ENCODE measurements at regions not wholly inside any gene's neighbourhood (a gene's known extent, or its start where the extent isn't known, plus 50 kb on each side); places are given as distances from the start of the nearest gene placed in this dataset.
A peak's percentile ranks its signal among the peaks of the same experiment; 100 is the strongest.

DNA sequence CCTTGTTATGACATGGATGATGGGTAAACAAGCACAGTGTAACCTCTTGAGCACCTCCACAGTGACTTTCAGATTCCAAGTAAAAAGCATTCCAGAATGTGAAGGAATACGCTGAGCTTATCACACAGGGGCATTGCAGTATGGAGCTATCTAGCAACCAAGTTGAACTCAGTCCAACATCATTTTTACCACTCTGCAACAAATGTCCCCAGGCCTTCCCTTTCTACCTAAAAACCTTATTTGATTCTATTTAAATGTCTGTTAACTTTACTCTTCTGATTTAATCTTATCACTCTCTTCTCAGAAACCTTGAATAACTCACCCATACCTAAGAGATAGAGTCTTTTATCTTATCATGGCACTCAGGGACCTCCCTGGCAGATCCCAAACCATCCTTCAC lies 195.8 kb upstream of the CDYL start:
- intact Hi-C loops (cut with DNase I), result no loop called here
- ATAC-seq, result no peak
- no peak for DNase-seq (ENCODE audit: low spot score)

DNA sequence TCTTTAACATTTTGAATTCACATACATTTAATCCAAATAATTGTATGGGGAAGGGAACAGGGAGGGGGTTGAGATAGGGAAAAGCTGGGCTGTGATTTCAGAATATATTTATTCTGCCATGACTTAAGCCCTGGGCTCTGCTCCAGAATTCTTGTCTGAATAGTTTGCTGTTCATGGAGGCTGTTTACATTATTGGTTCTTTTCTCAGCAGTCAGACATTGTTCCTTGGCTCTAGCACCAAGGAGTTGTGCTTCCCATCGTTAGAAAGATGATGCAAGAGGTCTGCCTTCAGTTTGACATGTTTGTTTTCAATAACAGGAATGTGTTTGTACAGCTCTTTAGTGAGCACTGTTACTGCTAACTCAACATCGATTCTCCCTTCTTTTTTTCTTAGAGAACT lies 198.8 kb upstream of the CDYL start:
- intact Hi-C loops (cut with DNase I), result no loop called here
- DNase-seq (ENCODE audit: low spot score) (no peak), ATAC-seq (no peak)

DNA sequence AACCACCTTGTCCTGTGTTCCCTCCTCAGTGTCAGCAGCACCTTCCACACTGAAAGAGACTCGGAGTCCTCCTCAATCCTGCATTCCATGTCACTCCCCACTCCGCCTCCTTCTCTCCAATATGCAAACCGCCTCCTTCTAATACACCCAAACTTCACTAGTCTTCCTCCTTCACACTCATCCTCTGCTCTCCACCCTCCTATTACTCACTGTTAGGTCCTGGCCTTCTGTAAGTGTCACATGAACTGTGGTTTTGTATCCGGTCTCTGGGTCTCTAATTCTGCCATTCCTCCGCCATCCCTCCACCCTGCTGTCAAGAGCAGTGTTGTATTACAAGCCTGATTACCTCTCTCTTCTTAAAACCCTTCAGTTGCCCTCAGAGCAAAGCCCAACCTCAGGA lies 200.5 kb upstream of the CDYL start:
- DNase-seq (ENCODE audit: low spot score) (no peak), ATAC-seq (no peak)
- intact Hi-C loops (cut with DNase I), result no loop called here

DNA sequence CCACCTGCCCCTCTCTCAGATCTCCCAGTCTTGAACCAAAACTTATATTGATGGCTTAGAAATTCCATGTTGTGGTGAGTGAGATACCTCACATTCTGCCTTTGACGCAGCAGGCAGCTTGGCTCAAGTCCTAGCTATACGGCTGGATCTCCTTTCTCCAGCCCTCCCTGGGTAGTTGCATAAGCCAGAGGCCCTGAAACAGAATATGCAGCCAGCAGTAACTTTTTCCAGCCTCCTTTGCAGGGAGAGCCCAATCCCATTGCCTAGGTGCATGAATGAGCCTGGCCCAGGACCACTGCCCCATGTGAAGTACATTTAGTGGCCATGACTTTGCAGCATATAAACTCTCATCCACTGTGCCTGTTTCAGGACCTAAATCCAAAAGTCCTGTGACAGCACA lies 202.2 kb upstream of the CDYL start:
- DNase-seq (ENCODE audit: low spot score) (no peak), ATAC-seq (no peak)
- intact Hi-C loops (cut with DNase I), result no loop called here

DNA sequence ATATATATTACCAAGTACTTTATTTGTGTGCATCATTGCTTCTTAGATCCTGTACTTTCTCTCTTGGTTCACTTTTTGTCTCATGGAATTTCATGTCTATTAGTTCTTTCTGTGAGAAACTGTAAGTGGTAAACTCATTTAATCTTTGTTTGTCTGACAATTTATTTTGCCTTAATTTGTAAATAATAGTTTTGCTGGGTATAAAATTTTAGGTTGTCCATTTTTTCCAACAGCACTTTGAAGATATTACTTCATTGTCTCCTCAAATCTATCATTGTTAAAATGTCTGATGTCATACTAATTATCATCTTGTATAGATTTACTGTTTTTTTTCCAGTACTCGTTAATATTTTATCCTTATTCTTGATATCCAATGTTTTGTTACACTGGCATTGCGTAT lies 205.2 kb upstream of the CDYL start:
- ATAC-seq (no peak), DNase-seq (ENCODE audit: low spot score) (no peak)
- intact Hi-C loops (cut with DNase I), result no loop called here

DNA sequence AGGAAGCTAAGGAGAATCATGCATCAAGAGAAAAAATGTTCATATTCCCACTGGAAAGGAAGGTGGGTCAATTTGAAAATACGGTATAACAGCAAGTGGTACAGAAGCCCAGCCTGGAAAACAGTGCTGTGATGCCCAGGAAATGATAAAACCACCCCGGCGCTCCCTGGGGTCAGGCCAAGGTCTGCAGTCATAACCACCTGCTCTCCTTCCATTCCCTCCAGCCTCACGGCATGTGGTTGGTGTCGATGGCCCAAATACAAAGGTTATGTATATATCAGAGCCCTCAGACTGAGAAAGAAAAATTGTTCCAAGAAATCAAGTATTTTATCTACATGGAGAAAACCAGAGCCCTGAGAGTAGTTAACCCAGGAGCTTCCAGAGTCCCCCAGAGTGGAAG lies 208.1 kb upstream of the CDYL start:
- DNase-seq (ENCODE audit: low spot score), result no peak
- ATAC-seq, result no peak
- intact Hi-C loops (cut with DNase I), result no loop called here

DNA sequence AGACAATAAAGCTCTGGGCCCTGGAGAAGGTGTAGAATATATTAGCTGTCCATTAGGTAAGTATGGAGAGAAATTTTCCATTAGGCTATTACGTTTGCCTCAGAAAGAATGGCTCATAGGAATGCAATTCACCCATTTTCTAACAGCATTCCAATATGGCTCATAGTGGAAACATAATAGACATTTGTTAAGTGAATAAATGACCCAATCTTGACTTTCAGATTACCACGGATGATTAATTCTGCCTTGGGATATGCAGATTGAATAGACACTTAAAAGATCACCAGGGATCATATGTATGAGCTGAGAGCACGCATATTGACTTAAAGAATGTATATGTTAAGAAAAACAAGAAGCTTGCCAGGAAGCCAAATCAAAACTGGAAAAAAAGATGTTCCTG lies 209.1 kb upstream of the CDYL start:
- DNase-seq (ENCODE audit: low spot score), result no peak
- intact Hi-C loops (cut with DNase I), result no loop called here

DNA sequence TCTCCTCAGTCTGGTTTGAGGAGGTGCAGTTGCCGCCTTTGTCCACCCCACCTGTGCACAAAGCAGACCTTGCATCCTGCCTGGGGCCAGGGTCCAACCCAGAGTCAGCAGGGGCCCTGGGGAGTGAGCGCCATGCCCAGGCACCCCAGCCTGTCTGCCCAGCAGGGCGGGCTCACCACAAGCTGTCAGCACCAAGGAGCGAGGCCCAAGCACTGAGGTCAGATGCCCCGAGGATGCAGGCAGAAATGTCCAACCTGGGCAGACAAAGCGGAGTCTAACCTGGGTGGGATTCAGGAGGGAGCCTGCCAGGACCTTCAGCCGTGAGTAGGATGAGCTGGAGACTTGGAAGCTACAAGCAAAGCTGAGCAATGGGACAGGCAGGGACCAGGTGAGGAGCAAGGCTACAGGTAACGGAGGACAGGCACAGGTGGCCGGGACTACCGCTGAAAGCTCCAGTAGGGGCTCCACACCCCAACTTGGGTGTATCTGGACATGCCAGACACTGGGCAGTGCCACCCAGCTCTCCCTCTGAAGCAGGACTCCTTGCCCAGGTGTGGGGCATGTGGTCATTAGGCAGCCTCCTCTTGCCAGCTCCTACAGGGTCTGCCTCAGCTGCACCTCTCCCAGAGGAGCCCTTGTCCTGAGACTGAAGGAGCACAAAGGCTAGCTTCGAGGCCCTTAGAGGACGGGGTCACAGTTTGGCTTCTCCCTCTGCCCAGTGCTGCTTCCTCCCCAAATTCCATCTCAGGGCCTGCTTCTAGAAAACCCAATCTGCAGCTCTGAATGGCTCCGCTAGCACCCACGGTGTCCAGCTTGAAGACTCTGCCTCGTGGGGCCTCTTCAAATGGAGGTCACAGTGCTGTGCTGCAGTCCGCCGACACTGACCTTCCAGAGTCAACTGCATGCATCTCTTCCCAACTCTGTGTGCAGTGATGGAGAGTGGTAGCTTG lies 210.6 kb upstream of the CDYL start:
- intact Hi-C loops (cut with DNase I), result no loop called here
- ATAC-seq, result peak; percentile 24

More for the DNA sequence above, 209.1 kb upstream of the CDYL start:
- no peak for ATAC-seq

DNA sequence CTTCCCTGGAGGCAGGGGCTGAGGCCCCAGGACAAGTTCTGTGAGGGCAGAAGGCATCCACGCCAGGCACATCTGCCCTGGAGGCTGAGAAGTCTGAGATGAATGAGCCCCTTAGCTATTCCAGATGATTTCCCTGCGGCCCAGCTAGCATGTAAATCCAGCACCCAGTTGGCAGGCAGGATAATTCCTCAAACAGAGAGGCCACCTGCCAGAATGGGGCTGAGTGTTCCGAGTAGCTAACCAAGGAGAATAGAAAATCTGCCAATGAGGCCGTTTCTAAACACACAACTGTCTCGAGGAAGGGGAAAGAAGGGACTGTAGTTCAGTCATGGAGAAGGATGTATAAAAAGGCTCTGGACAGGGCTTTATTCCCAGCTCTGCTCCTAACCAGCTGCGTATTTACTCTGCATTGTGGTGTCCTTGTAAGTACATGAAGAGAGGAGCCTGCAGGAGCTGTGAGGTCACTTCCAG lies 211.4 kb upstream of the CDYL start:
- no peak for DNase-seq (ENCODE audit: low spot score)
- no peak for ATAC-seq
- intact Hi-C loops (cut with DNase I), result no loop called here

More for the DNA sequence above, 210.6 kb upstream of the CDYL start:
- DNase-seq (ENCODE audit: low spot score), result no peak

DNA sequence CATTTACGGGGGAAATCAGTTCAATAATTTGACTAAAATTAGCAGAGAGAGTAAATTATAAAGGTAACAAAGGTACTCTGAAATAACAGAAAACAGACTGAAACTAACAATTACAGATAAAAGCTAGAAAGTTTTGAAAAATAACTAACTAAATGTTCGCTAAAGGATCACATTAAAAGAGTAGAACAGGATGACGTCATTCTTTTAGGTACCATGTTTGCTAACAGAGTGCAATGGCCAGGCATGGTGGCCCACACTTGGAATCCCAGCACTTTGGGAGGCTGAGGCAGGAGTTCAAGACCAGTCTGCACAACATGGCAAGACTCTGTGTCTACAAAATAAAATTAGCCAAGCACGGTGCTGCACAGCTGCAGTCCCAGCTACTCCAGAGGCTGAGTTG lies 212.3 kb upstream of the CDYL start:
- intact Hi-C loops (cut with DNase I), result no loop called here
- no peak for ATAC-seq
- no peak for DNase-seq (ENCODE audit: low spot score)

DNA sequence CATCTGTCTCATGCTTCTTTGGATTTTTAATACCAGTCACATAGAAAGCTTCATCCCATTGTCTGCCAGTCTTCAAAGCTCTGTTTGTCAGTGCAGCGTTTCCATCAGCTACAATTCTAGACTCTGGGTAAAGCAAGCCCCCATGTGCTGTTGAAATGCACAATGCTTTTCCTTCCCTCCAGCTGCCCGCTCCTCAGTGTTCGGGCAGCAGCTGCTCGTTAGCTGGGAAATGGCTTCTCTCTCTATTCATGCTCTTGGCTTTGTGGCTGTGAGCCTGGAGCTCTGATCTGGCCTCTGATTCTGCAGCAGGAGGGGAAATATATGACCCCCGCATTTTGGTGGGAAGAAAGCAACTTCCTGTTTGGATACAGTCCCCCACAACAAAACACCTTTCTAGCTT lies 213.0 kb upstream of the CDYL start:
- intact Hi-C loops (cut with DNase I), result no loop called here
- ATAC-seq (no peak), DNase-seq (ENCODE audit: low spot score) (no peak)

DNA sequence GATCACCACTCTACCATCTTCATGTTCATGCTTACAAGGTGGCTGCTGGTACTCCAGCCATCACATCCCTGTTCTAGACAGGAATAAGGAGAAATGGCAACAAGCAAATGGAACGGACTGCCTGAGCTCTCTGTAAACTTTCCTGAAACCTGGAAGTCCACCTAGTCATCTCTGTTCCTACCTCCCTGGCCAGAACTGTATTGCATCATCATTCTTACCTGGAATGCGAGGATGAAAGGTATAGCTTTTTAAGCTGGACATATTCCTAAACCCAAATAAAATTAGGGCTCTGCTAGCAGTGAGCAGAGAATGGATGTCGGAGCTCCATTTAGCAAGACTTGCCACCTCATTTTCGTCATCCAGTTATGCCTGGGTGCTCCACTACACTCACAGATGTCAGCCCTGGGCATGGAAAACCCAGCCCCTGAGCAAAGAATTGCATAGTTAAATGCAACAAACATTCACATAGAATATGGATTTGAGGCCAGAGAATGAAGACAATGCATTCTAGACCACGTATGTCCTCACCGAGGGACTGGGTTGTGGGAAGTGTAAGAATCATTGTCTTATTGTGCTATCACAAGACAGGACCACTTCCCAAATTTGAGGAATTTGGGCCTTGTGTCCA lies 214.3 kb upstream of the CDYL start:
- no peak for ATAC-seq
- no peak for DNase-seq (ENCODE audit: low spot score)

DNA sequence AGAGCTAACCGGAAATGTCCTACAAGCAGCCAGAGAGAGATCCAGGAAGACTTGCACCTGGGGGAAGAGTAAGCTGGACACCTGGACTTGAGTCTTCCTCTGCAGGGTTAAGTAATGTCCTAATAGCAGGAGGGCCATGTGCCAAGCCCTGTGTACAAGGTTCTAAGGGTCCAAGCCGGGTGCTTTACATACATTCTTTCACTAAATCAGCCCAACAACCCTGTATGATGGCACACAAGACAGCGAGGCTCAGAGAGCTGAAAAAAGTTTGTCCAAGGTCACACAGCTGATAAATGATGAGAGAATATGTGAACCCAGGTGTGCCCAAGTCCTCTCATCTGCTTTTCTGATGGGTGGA lies 215.1 kb upstream of the CDYL start:
- DNase-seq (ENCODE audit: low spot score), result no peak
- intact Hi-C loops (cut with DNase I), result no loop called here
- ATAC-seq, result no peak

More for the DNA sequence above, 214.3 kb upstream of the CDYL start:
- intact Hi-C loops (cut with DNase I), result no loop called here

DNA sequence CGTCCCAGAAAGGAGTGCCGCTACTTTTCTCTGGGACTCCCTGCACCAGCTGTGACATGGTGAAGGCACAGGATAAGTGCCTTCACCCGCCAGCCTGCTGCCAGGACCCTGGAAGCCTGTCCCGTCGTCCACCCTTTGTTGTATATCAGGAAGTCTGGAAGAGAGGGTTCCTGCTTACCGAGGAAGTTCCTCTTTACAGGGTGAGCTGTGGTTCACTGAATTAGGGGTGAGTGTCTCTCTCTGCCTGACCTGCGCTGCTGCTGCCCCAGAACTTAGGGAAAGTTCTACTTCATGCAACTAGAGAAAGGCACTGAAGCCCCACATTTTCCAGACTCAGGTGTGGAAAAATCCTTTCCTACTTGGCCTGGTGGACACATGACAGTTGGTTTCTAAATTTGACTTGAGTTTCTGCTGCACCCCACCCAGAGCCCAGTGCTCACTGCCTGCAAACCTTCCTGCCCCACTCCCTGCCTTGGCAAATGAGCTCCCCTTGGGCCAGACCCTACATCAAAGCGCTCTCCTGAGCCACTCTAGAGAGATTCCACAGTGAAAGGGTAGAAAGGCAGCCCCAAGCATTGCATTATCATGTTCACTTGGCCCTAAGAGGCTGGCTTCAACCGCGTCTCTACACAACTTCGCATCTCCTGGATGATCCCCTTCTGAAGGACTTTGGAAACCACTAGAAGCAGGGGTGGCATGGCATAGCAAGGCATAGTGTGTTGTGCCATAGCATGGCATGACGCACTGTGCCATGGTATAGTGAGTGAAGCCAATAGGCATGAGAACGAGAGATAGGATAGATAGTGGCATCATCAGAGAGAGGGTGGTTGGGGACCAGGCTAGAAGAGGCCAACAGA lies 215.8 kb upstream of the CDYL start:
- intact Hi-C loops (cut with DNase I), result no loop called here
- DNase-seq (ENCODE audit: low spot score), result no peak
- no peak for ATAC-seq

DNA sequence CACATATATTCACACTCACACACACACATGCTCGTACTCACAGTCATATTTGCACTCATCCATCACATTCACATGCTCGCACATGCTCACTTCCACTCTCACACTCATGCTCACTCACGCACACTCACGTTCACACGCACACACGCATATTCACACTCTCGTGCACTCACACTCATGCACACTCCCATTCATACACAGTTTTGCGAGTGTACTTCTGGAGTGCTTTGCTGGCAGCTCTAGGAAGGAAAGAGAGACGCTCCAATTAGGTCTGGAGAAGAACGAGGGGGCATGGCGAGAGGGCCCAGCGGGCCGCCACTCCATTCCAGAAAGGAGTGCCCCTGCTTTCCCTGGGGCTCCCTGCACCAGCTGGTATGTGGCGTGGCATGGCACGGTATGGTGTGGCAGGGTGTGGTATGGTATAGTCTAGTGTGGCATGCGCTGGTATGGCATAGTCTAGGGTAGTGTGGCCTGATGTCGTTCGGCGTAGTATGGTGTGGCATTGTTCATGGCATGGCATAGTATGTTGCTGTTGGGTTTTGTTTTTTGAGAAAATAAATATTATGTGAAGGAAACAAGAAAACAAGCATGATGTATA lies 216.8 kb upstream of the CDYL start:
- intact Hi-C loops (cut with DNase I), result no loop called here
- ATAC-seq (no peak), DNase-seq (ENCODE audit: low spot score) (no peak)

DNA sequence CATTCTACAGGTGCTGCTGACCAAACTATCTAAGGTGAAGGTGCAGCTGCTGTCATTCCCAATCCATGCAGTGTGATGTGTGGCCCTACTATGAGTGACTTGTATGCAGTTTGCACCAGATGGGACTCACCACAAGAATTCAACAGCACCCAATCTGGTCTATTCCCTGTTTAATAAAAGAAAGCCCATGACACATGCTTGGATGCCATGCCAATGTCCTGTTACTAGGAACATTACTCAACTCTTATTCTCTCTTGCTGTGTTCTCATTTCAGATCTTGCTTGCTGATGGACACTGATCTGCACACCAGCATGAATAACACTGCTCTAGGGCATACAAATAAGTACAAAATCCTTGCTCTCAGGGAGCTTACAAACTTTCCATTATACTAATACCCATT lies 221.6 kb upstream of the CDYL start:
- intact Hi-C loops (cut with DNase I), result no loop called here
- no peak for ATAC-seq
- DNase-seq (ENCODE audit: low spot score), result no peak

DNA sequence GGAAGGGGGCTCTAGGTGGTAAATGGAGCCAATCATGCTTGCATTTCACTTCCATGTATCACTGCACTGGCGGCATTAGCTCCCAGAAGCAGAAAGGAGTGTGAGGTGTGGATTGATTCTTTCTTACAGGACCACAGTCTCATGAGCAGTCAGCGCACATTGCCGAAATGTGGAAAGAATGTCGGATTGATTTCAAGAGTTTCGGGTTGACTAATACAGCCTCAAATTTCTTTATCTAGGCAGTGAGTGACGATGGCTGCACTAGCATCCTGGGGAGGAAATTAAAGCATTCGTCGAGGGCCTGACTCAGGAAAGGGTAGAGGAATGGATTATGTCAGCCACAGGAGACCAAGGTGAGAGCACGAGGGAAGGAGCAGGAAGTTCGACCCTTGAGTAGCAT lies 222.8 kb upstream of the CDYL start:
- DNase-seq (ENCODE audit: low spot score) (no peak), ATAC-seq (no peak)
- intact Hi-C loops (cut with DNase I), result no loop called here

DNA sequence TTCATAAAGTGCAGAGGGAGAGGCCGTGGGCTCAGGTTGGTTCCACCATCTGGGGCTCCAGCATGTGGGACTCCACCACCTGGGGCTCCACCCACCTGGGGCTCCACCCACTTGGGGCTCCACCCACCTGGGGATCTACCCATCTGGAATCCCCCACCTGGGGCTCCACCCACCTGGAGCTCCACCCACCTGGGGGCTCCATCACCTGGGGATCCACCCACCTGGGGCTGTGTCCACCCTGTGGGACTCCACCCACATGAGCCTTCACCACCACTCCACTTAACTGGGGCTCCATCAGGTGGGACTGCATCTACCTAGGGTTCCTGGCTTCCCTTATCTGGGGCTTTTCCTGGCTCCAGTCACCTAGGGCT lies 226.0 kb upstream of the CDYL start:
- DNase-seq (ENCODE audit: low spot score), result no peak
- no peak for ATAC-seq
- intact Hi-C loops (cut with DNase I), result no loop called here

DNA sequence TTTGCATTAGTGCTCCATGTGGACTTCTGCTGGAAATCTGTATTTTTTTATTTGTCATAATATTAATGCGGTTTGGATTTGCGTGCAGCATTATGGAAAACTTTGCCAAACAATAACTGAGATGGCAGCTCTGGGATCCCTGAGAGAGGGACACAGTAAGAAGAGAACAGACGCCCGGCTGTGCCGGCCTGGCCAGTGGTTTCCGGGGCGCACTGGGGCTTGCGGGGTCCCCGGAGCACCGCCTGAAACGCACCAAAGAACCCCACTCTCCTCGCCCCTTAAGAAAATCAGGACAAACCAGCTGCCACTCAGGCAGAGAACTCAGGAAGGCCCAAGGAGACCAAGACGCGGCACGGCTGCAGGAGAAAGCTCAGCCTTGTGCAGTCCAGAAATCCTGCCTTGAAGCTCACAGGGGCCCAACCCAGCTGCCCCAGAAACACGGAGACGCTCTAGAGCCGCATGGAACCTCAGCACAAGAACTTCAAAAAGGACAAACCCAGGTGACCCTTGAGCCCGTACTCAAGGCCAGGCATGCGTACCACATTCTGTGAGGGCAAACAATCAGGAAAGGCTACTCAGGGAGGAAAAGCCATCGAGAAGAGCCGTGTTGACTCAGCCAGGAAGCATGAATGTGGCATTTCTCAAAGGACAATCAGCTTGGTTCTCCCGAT lies 226.5 kb upstream of the CDYL start:
- ATAC-seq (no peak), DNase-seq (ENCODE audit: low spot score) (no peak)
- intact Hi-C loops (cut with DNase I), result no loop called here

Data from sciatic nerve (tissue), 2 donors.